Hepatic stellate cell (primary cell): ENCODE measurements at regions not wholly inside any gene's neighbourhood (a gene's known extent, or its start where the extent isn't known, plus 50 kb on each side); places are given as distances from the start of the nearest gene placed in this dataset.
"Not testable (repeated sequence)": the region's sequence is repeated elsewhere in the genome, so short reads cannot be mapped to it uniquely, and the experiment has no call there.

ENCODE experiments used
- DNase-seq: peaks from one replicate; pipeline ENCODE4 v3.0.0; 2011; ENCODE audit warnings: low spot score

DNA sequence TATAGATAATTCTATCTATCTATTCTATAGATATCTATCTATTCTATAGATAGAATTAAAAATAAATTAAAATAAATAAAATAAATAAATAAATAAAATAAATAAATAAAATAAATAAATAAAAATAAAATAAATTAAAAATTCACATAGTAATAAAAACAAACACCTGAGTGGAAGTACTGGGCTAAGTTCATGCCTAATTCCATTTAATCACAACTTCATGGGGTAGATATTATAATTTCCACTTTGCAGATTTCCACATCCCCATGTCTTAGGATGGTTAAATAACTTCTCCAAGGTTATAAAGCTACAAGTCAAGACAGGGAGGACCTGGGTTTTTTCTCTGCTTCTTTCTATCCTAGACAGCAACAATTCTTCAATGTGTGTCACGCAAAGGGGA lies 261.4 kb upstream of the MEX3C start:
- DNase-seq, result no peak

DNA sequence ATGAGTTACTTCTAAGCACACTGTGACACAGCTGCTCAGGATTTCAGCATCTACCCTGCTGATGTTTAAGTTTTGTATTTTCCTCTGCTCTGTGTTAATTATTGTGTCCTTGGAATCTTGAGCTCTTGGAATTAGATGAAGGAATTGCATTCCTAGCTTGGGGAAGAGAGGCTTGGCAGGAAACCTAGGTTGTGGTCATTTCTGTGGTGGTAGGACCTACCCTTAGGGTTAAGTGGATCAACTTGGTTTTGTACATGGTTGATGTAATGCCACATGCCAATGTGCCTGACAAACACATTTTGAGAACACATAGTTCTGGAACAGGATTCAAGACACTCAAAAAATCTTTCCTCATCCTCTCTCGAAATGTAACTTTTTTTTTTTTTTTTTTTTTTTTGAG lies 264.5 kb upstream of the MEX3C start:
- no peak for DNase-seq

DNA sequence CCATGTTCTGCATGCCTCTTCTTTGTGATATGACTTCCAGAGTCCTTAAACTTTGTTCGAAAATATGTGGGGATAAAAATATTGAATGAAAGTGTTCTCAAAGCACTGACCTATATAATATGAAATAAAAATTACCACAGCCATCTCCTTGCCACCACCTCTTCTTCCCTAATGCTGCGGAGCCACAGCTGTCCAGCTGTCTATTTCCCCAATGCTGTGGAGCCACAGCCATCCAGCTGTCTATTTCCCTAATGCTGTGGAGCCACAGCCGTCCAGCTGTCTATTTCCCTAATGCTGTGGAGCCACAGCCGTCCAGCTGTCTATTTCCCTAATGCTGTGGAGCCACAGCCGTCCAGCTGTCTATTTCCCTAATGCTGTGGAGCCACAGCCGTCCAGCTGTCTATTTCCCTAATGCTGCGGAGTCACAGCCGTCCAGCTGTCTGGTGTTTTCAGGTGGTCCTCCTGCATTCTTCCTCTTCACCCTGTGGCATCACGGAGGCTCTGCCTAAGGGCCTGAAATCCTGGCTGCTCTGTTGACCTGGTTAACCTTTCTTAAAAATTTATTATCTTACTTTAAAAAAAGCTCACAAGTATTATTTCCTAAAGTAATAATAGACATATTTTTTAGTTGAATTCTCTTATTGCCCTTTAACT lies 266.1 kb upstream of the MEX3C start:
- no peak for DNase-seq

DNA sequence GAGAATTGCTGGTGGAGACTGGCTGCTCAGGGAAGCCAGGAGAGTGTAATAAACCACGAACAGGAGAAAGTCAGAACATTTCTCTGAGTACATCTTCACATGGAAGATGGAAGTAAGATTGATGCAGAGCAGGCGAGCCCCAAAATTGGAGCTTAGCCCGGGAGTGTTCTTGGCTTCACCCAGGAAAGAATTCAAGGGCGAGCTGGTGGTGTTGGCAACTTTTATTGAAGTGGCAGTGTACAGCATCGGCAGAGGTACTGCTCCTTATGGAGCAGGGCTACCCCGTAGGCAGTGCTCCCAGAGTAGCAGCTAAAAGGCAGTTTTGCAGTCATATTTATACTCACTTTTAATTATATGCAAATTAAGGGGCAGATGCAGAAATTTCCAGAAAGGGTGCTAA lies 281.4 kb upstream of the MEX3C start:
- no peak for DNase-seq

DNA sequence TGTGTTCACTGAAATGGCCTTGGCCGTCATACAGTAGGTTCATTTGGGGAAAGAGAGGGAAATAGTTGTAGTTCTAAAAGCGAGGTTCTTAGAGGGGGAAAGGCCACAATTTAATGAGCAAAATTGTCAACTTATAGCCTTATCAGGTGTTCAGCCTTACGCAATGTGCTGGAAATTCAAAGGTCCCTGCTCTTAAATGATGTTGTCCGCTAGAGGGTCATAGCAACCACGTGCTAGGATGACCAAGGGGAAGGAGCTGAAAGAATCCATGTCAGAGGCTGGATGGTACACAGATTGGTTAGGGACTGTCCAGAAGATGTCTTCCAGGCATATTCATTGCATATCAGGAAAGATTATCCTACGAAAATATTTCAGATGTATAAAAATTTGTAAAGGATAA lies 282.3 kb upstream of the MEX3C start:
- no peak for DNase-seq

DNA sequence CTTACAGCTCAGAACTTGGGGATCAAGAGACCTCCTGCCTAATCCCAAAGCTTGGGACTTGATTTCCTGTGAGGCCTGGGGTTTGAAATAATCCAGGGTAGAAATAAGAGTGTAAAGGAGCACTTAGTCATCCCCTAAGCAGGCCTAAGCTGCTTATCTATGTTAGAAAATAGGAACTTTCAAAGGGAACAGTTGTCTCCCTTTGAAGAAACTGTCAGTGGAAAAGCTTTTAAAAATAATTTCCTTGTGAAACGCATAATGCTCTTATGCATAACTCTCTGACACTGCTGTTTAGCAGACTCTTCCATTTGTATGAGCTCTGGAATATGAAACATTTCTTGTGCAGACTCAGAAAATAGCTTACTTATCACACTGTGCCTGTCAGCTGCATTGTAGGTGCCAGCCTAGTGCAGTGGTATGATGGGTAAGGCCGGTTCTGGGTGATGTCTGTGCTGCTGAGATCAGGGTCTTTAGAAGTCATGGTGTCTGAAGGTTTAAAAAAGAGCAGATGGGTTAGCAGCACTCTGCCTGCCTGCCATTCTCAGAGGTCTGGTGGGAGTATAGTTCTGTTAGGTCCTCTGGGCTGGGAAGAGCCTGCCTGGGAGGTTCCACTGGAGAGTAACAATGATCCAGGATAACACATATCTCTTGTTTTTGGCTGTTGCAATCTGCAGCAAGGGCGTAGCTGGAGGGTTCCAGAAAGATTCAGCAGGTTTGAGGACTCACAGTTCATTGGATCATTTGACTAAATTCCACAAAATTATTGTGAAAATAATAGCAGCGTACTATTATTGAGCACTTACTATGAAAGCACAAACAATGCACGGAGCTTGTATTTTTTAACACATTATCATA lies 283.2 kb upstream of the MEX3C start:
- DNase-seq, result no peak

DNA sequence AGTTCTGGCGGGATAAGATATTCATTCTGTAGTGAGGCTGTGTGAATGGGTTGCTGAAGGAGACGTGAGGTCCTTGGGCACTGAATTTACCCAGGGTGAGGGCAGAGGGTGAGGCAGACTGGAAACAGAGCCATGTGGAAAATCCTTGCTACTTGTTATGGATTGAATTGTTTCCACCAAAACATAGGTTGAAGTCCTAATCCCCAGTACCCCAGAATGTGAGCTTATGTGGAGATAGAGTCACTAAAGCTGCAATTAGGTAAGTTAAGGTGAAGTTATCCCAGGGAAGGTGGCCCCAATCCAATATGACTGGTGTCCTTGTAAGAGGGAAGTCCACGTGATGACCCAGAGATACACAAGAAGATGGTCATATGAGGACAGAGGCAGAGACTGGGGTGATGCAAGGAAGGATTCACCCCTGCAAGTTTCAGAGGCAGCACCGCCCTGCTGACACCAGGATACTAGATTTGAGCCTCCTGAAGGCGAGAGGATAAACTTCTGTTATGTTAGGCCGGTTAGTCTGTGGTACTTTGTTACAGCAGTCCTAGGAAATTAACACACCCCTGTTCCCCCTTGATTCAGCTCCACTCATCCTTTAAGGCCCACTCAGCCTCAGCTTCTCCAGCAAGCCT lies 289.4 kb upstream of the MEX3C start:
- no peak for DNase-seq

DNA sequence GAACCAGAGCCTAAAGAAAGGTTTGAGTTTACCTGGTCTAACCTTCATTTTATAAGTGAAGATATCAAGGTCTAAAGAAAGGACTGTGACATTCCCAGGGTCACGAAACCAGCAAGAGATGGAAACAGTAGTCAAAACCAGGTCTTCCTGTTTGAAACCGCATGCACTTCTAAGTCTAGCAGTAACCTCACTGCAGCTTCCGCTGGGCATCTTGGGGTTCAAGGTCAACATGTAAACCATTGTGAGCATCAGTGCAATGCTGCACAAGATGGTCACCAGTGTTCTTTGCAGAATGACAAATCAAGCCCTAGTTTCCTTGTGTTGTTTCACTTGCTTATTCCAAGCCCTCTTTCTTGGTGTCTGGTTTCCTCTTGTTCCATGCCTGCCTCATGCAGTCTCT lies 292.9 kb upstream of the MEX3C start:
- no peak for DNase-seq

DNA sequence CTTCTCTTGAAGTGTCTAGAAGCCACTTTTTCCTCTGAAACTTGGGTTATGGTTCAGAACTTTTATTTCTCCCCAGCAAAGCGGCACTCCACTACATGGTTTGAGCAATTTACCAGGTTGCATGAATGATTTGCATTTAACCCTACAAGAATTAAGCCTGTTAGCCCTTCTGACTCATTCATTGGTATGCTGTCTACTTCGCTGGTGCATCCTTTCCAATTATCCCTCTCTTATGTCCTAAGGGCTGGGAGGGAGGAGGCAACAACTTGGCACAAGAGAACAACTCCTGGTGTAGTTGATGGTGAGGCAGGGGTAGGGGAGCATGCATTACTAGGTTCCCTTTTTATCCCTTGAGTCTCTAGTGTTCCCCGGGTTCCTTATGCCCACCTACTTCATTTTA lies 293.4 kb upstream of the MEX3C start:
- DNase-seq, result no peak

DNA sequence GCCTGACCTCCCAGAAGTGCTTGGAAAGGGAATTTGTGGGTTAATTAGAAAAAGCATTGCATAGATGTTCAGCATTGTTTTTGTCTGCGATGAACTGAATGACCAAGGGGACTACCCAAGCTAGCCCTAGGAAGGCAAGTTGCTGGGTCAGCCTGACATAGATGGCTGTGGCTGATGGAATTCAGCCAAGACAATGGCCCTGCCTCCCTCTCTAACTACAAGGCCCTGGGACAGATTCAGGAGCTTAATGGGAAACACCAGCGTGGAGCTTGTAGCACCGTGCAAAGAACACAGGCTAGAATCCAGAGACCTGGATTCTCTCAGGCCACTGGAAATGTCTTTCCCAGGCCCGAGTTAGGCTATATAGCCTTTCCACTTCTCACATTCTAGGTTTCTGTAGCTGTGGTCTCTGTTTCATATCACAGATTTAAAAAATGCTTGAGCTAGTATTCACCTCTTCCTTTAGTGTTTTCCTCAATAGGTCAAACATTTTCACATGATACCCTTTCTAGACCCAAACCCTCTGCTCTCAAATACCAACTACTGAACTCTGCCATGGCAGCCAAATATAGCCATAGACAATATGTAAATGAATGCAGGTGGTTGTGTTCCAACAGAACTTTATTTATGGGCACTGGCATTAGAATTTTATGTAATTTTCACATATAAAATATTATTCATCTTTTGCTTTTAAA lies 294.3 kb upstream of the MEX3C start:
- DNase-seq, result no peak

DNA sequence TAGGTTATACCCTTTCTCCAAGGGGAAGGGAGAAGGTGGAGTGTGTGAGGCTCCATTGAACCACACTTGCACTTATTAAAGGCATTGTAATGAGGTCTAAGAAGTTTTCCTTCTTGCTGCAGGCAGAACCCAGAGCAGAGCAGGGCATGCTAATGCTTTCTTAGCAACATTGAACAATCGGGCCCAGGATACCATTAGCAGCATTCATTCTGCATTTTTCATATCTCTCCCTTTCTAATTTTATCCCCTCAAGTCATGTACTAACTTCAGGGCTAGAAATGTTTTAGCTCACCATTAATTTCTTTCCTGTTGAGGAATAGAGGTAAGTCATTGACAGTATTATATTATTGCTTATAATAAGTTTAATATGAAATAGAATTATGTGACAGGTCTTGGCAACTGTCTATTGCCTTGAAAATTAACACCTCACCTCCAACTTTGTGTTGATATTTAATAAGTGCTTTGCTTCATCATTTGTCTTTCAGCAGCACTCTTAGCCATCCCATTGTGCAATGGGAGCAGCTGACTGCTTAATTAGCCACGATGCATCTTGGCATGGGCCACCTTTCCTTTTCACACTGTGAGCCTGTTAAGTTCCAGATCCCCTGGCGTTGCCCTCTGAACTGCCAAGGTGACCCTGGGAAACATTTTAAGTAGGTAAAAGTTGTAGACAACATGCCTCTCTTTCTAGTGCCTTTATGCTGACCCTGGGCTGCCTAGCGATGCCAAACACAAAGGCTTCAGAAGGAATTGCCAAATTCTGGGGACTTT lies 300.8 kb upstream of the MEX3C start:
- no peak for DNase-seq

DNA sequence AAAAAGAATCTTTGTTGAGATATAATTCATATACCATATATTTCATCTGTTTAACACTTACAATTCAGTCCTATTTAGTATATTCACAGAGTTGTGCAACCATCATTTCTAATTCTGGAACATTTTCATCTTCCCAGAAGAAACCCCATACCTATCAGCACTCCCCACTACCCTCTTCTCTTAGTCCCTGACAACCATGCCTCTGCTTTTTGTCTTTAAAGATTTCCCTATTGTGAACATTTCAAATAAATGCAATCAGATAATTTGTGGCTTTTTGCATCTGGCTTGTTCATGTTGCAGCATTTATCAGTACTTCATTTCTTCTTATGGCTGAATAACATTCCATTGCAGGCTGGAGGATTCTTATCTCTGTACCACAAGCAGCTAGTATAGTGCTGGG lies 305.9 kb upstream of the MEX3C start:
- no peak for DNase-seq

DNA sequence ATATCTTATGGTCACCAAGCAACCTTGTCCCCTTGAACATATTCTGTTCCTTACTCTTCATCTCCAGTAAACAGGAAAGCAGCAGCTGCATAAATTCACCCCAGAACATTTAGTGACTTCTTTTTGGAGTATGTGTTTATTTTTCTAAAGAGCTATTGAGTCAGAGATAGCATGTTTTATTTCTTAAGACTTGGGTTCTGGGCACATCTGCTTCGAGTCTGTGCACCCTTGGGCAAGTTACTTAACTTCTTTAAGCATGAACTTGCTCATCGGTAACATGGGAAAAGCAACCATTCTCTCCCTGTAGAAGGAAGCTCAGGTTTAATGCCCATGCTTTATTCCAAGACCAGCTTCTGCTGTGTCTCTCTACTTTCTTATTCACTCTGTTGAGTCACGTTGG lies 309.3 kb upstream of the MEX3C start:
- DNase-seq, result no peak

DNA sequence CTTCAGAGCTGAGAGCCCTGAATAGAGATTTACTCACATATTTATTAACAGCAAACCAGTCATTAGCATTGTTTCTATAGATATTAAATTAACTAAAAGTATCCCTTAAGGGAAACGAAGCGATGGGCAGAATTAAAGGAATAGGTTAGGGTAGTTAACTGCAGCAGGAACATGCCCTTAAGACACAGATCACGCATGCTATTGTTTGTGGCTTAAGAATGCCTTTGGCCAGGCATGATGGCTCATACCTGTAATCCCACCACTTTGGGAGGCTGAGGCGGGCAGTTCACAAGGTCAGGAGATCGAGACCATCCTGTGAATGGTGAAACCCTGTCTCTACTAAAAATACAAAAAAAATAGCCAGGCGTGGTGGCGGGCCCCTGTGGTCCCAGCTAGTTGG lies 310.9 kb upstream of the MEX3C start:
- not testable (repeated sequence) for DNase-seq

DNA sequence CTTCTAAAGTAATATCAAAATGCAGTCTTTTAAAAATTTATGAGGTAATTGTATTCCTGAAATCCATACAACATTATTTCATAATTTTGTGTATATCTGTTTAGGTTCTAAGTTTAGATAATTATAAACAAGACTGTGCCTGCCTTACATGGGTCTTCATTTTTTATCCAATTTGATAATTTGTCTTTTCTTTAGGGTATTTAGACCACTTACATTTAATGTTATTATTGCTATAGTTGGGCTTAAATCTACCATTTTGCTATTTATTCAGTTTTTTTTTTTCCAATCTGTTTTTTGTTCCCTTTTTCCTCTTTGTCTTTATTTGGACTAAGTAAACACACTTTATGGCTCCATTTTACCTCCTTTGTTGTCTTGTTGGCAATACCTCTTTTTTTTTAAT lies 312.5 kb upstream of the MEX3C start:
- DNase-seq, result no peak

DNA sequence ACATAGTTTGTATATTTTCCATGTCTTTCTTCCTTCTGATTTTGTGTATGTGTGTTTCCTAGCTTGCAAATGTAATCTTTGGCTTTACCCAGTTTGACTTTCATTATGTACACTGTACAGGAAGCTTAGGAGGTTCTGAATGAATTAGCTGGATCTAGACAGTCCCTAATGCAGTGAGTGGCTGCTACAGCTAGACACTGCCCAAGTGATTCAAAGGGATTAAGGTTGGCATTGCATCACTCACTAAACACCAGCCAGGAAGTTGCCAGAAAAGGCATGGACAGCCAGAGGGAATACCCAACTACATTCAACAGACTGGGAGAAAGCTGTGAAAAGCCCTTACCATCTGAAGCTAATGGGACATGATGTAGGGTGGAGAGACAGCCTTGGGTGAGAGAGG lies 316.0 kb upstream of the MEX3C start:
- DNase-seq, result no peak

DNA sequence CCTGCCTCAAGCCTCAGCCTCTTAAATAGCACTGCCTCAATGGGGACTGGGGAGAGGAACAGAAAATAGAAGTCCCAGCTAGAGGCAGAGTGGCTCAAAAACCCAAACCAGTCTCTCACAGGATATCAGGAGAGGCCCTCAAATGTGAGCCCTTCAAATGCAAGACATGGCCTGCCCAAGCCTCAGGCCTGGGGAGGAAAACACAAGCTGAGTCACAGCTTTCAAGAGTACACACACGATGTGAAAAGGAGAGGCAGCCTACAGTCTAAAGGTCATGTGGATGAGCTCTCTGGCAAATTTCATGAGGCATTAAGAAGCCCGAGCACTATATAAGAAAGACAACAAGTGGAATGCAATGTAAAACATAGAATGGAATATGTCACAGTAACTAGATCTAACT lies 316.6 kb upstream of the MEX3C start:
- DNase-seq, result no peak

DNA sequence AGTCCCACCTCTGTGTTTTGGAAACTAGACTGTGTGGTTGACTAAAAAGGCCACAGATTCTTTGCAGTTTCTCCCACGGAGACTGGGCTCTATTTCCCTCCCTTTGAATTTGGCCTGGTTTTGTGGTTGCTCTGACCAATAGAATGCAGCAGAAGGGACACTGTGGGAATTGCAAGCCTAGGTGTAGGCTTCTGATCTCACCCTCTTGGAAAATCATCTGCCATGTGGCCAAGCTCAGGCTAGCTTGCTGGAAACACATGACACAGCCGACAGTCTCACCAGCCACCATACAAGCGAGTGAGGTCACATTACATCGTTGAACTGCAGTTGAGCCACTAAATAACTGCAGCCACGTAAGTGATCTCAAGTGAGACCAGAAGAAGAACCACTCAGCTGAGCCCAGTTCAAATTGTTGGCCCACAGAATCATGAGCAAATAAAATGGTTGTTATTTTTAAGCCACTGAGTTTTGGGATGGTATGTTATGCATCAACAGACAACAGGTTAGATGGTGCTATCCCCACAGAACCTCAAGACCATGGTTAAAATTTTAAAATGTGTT lies 319.1 kb upstream of the MEX3C start:
- no peak for DNase-seq

DNA sequence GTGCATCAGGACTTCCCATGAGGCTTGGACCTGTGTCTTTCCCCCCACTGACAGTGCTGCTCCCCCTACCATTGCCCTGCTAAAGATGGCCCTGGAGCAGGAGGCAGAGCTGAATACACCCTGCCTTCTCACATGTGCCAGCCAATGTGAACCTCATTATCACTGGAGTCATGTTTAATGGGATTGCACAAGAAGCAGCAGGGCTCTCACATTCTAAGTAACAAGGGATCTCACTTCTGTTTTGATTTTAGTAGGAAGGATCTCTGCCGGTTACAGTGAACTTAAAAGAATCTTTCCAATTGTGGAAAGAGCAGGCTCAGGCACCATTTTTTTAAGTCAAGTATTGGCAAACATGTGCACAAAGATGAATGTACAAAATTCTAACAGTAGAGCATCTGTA lies 322.1 kb upstream of the MEX3C start:
- DNase-seq, result no peak

DNA sequence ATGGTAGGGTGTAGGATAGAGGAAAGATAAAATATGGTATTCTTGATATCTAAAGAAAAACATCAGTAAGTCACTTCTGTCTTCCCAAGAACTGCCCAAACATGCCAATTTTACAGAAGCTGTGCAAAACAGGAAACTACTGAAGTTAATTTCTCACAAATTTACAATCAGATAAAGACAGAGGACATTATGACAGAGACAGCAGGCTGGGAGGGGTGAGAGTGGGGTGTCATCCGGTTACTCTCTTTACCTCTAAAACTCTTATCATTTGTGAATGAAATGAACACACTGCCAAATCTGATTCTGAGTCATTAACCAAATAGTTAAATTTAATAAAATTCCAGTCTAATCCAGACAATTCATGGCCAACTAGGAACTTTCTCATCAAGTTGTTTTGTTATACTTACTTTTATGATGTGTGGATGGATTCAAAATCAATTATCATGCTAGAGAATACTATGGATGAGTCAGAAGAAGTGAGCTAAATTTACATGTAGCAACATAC lies 323.2 kb upstream of the MEX3C start:
- DNase-seq, result no peak

DNA sequence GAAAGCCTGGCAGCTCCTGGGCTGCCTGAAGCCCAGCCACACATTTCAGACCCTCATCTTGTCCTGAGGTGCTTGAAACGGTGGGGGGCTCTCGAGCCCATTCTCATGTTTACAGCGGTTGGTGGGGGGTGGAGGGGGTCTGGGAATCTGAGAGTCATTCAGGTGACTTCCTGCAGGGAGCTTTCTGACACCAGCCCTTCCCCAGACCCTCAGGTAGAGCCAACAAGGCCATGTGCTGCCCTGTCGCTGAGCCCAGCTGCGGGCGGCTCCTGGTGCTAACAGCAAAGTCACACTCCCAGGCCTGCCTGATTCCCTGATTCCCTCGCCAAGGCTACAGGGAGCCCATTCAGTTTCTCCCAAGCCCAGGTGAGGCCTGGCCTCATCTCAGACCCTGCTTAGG lies 324.9 kb upstream of the MEX3C start:
- no peak for DNase-seq

DNA sequence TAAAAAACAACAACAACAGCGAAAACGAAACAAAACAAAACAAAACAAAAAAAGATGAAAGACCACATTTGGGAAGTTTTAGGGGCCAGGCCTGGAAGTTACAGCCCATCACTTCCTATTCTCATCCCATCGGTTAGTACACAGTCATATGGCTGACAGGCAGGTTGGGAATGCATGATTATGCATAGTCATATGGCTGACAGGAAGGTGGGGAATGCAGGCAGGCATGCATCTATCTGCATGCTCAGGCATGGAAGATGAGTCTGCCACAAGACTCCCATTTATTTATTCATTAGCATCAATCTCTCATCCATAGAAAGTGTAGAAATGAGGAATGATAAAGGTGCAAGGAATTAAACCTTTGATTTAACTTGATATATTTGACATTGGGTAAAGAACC lies 325.3 kb upstream of the MEX3C start:
- no peak for DNase-seq
